ENCODE measurements at regions not wholly inside any gene's neighbourhood (a gene's known extent, or its start where the extent isn't known, plus 50 kb on each side); places are given as distances from the start of the nearest gene placed in this dataset.

DNA sequence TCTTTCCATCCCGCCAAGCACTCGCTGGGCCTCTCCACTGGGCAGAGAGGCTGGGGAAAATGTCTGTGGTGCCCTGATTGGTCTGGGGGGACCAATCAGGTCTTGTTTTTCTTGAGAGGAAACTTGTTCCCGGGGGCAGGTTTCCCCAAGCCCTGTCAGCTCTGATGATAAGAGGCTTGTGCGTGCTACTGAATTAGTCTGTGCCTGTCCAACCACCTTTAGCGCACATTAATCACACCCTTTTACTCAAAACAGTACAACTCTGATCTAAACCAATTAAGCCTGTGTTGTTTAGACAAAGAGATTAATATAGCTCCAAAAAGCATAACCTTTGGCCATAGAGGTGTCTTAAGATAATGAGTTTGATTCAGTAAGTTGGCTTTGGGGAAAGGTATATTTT, 580.4 kb downstream of the VRK1 start:
- no peaks in the 10 kb centered on the region for H3K79me2 ChIP-seq (replicated peaks; ENCODE audit: insufficient read depth, low read length)
- no peaks in the 10 kb centered on the region for H3K27me3 ChIP-seq (ENCODE audit: insufficient read depth, low read depth, low read length)
- no peak overlapping the region for H3K9ac ChIP-seq (ENCODE audit: low read length)
- no peak overlapping the region for H3K4me3 ChIP-seq (ENCODE audit: low read length)
- TF ChIP-seq TAF1 (IDR thresholded peaks at IDR 0.05; ENCODE audit: low read depth) (no peak), RAD21 (conservative IDR thresholded peaks at IDR 0.05) (no peak), REST (IDR thresholded peaks at IDR 0.05; ENCODE audit: borderline replicate concordance) (no peak), CTCF (IDR thresholded peaks at IDR 0.05; ENCODE audit: poor library complexity, severe bottlenecking) (no peak), SMC3 (conservative IDR thresholded peaks at IDR 0.05; ENCODE audit: poor library complexity) (no peak), POLR2AphosphoS5 (IDR thresholded peaks at IDR 0.05) (no peak), MXI1 (conservative IDR thresholded peaks at IDR 0.05; ENCODE audit: poor library complexity, severe bottlenecking) (no peak), EP300 (conservative IDR thresholded peaks at IDR 0.05; ENCODE audit: poor library complexity, severe bottlenecking) (no peak), EZH2 (IDR thresholded peaks at IDR 0.05; ENCODE audit: borderline replicate concordance, insufficient read depth, low read length, poor library complexity, severe bottlenecking) (no peak)
- H3K36me3 ChIP-seq (ENCODE audit: insufficient read depth, low read length) = no peaks in the 10 kb centered on the region
- H3F3A ChIP-seq (ENCODE audit: insufficient read depth, low read length, poor library complexity, severe bottlenecking) = peaks cover 4% of the 10 kb centered on the region
- H3K4me2 ChIP-seq (ENCODE audit: low read length) = no peak overlapping the region
- peak overlapping the region; percentile 1 for H3K27ac ChIP-seq (ENCODE audit: low read length)
- H4K20me1 ChIP-seq (ENCODE audit: insufficient read depth) = no peaks in the 10 kb centered on the region
- H3K9me3 ChIP-seq (ENCODE audit: low read length) = no peaks in the 10 kb centered on the region
- H2AFZ ChIP-seq (ENCODE audit: low read depth, low read length) = no peak overlapping the region
- H3K9me2 ChIP-seq (ENCODE audit: insufficient read depth, low read length) = no peaks in the 10 kb centered on the region

DNA sequence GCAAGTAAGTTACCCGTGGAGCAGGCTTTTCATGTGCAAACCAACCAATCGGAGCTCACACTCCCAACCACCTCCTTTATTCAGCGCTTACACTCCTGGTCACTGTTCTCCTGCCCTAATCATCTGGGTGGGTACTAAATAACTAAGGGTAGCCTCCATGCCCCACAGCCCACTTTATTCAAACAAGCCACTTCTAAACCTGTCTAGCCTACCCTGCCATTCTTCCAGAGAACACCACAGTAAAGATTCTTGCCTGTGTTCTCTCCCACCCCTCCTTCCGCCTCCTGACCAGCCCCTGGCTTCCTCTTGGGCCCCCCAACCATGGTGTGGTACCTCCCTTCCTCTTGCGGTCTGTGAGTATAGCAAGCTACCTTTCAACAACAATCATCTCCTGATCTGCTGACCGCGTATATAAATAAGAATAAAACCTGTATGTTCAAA, 581.9 kb downstream of the VRK1 start:
- Histone ChIP-seq H3K27me3 (ENCODE audit: insufficient read depth, low read depth, low read length) (no peaks in the 10 kb centered on the region), H3K4me3 (ENCODE audit: low read length) (no peak overlapping the region), H4K20me1 (ENCODE audit: insufficient read depth) (no peaks in the 10 kb centered on the region), H3K4me2 (ENCODE audit: low read length) (no peak overlapping the region), H3K27ac (ENCODE audit: low read length) (peak overlapping the region; percentile 96), H3F3A (ENCODE audit: insufficient read depth, low read length, poor library complexity, severe bottlenecking) (peaks cover 4% of the 10 kb centered on the region), H3K9me2 (ENCODE audit: insufficient read depth, low read length) (no peaks in the 10 kb centered on the region), H3K9me3 (ENCODE audit: low read length) (no peaks in the 10 kb centered on the region), H3K79me2 (replicated peaks; ENCODE audit: insufficient read depth, low read length) (no peaks in the 10 kb centered on the region), H3K36me3 (ENCODE audit: insufficient read depth, low read length) (no peaks in the 10 kb centered on the region), H3K9ac (ENCODE audit: low read length) (peak overlapping the region; percentile 14), H2AFZ (ENCODE audit: low read depth, low read length) (no peak overlapping the region)
- TF ChIP-seq RAD21 (conservative IDR thresholded peaks at IDR 0.05) (no peak), EZH2 (IDR thresholded peaks at IDR 0.05; ENCODE audit: borderline replicate concordance, insufficient read depth, low read length, poor library complexity, severe bottlenecking) (no peak)

DNA sequence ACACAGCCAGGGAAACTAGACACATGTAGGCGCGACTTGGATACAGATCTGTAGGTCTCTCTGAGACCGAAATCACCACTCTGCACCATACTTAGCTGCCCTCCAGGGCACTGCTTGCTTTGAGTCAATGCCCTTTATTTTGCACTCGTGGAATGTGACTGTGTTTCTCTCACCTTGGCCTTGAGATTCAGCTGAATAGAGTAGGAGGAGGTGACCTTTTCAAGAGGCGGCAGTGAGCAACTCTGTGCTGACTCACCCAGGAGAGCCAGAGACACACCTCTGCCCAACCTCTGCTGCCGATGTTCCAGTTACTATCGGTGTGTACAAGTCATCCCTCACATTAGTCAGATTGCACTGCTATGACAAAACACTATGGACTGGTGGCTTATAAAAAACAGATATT, 583.4 kb downstream of the VRK1 start:
- Histone ChIP-seq H3F3A (ENCODE audit: insufficient read depth, low read length, poor library complexity, severe bottlenecking) (peaks cover 12% of the 10 kb centered on the region), H3K9me3 (ENCODE audit: low read length) (no peaks in the 10 kb centered on the region), H4K20me1 (ENCODE audit: insufficient read depth) (no peaks in the 10 kb centered on the region), H3K36me3 (ENCODE audit: insufficient read depth, low read length) (no peaks in the 10 kb centered on the region), H3K79me2 (replicated peaks; ENCODE audit: insufficient read depth, low read length) (no peaks in the 10 kb centered on the region), H3K9me2 (ENCODE audit: insufficient read depth, low read length) (no peaks in the 10 kb centered on the region), H3K27me3 (ENCODE audit: insufficient read depth, low read depth, low read length) (no peaks in the 10 kb centered on the region), H2AFZ (ENCODE audit: low read depth, low read length) (no peak overlapping the region), H3K9ac (ENCODE audit: low read length) (peak overlapping the region; percentile 53), H3K4me3 (ENCODE audit: low read length) (no peak overlapping the region), H3K27ac (ENCODE audit: low read length) (peak overlapping the region; percentile 96), H3K4me2 (ENCODE audit: low read length) (no peak overlapping the region)
- TF ChIP-seq SMC3 (conservative IDR thresholded peaks at IDR 0.05; ENCODE audit: poor library complexity) = no peak
- TF ChIP-seq POLR2AphosphoS5 (IDR thresholded peaks at IDR 0.05) = no peak
- TF ChIP-seq MXI1 (conservative IDR thresholded peaks at IDR 0.05; ENCODE audit: poor library complexity, severe bottlenecking) = no peak
- TF ChIP-seq CTCF (IDR thresholded peaks at IDR 0.05; ENCODE audit: poor library complexity, severe bottlenecking) = no peak
- TF ChIP-seq EZH2 (IDR thresholded peaks at IDR 0.05; ENCODE audit: borderline replicate concordance, insufficient read depth, low read length, poor library complexity, severe bottlenecking) = no peak
- no peak for TF ChIP-seq RAD21 (conservative IDR thresholded peaks at IDR 0.05)
- no peak for TF ChIP-seq REST (IDR thresholded peaks at IDR 0.05; ENCODE audit: borderline replicate concordance)
- no peak for TF ChIP-seq EP300 (conservative IDR thresholded peaks at IDR 0.05; ENCODE audit: poor library complexity, severe bottlenecking)
- no peak for TF ChIP-seq TAF1 (IDR thresholded peaks at IDR 0.05; ENCODE audit: low read depth)

Data from neural cell (in vitro differentiated cells).